ENCODE measurements at regions not wholly inside any gene's neighbourhood (a gene's known extent, or its start where the extent isn't known, plus 50 kb on each side); places are given as distances from the start of the nearest gene placed in this dataset.

DNA sequence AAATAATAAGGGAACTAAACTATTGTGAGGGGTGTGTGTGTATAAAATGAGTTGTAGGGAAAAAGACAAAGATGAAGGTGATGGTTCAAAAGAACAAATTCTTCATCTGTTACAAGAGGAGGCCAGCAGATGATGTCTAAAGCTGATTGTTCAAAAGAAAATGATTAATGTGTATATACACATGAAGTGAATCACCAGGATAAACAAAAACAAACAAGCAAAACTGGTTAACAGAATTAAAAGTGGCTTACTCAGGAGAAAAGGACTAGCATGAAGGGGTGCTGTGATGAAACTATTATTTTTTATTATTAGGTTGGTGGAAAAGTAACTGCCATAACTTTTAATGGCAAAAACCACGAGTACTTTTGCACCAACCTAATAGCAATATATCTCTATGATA is 348.4 kb downstream of the BCL11B start:
- H3K27me3 ChIP-seq = no peaks in the 10 kb centered on the region
- H3K36me3 ChIP-seq (replicated peaks; ENCODE audit: insufficient read depth, low read depth) = no peaks in the 10 kb centered on the region
- H3K27ac ChIP-seq = no peak overlapping the region
- H3K9me3 ChIP-seq (ENCODE audit: low read depth) = no peaks in the 10 kb centered on the region
- H4K20me1 ChIP-seq (ENCODE audit: insufficient read depth, poor library complexity, severe bottlenecking) = no peaks in the 10 kb centered on the region
- no peak overlapping the region for H3K4me2 ChIP-seq
- WGBS (ENCODE audit: low lambda C conversion rate, missing lambda C conversion rate) = 100% methylated on average over 1 of the region's 1 CpG
- H3K79me2 ChIP-seq = no peaks in the 10 kb centered on the region
- no peak for DNase-seq (ENCODE audit: low spot score)
- no peak overlapping the region for H3K4me3 ChIP-seq
- H2AFZ ChIP-seq = no peak overlapping the region
- H3K9me2 ChIP-seq (replicated peaks; ENCODE audit: insufficient read depth) = no peaks in the 10 kb centered on the region
- no peaks in the 10 kb centered on the region for H3K4me1 ChIP-seq (ENCODE audit: insufficient read depth)
- no peak for TF ChIP-seq EZH2 (IDR thresholded peaks at IDR 0.05; ENCODE audit: borderline replicate concordance)
- TF ChIP-seq, protein P1, sequence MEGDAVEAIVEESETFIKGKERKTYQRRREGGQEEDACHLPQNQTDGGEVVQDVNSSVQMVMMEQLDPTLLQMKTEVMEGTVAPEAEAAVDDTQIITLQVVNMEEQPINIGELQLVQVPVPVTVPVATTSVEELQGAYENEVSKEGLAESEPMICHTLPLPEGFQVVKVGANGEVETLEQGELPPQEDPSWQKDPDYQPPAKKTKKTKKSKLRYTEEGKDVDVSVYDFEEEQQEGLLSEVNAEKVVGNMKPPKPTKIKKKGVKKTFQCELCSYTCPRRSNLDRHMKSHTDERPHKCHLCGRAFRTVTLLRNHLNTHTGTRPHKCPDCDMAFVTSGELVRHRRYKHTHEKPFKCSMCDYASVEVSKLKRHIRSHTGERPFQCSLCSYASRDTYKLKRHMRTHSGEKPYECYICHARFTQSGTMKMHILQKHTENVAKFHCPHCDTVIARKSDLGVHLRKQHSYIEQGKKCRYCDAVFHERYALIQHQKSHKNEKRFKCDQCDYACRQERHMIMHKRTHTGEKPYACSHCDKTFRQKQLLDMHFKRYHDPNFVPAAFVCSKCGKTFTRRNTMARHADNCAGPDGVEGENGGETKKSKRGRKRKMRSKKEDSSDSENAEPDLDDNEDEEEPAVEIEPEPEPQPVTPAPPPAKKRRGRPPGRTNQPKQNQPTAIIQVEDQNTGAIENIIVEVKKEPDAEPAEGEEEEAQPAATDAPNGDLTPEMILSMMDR (IDR thresholded peaks at IDR 0.05; ENCODE audit: poor library complexity) = no peak
- TF ChIP-seq EZH2phosphoT487 (IDR thresholded peaks at IDR 0.05; ENCODE audit: low read depth, severe bottlenecking, unreplicated experiment) = no peak

DNA sequence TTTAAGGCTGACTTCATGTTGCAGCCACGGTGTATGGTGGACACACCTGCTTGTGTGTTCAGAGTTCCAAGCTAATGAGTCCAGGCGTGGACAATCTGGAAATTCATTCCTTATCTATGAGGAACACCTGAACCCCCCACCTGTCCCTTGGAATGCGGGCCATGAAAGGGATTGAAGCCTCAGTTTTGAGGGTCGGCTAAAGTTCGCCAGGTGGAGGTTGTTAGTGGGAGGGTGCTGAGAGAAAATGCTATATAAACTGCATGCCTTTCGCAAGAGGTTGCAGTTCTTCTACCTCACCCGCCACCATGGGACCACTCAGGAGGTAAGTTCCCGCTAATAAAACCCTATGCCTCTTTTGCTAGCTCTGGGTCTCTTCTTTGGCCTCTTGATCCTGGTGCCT is 348.0 kb downstream of the BCL11B start:
- no peaks in the 10 kb centered on the region for H4K20me1 ChIP-seq (ENCODE audit: insufficient read depth, poor library complexity, severe bottlenecking)
- 87% methylated on average over 8 of the region's 8 CpGs for WGBS (ENCODE audit: low lambda C conversion rate, missing lambda C conversion rate)
- H3K27me3 ChIP-seq = no peaks in the 10 kb centered on the region
- no peaks in the 10 kb centered on the region for H3K79me2 ChIP-seq
- H3K9me2 ChIP-seq (replicated peaks; ENCODE audit: insufficient read depth) = no peaks in the 10 kb centered on the region
- TF ChIP-seq EZH2 (IDR thresholded peaks at IDR 0.05; ENCODE audit: borderline replicate concordance) (no peak), EZH2phosphoT487 (IDR thresholded peaks at IDR 0.05; ENCODE audit: low read depth, severe bottlenecking, unreplicated experiment) (no peak)
- TF ChIP-seq, protein P1 (IDR thresholded peaks at IDR 0.05; ENCODE audit: poor library complexity) = no peak
- DNase-seq (ENCODE audit: low spot score) = no peak
- no peak overlapping the region for H3K4me3 ChIP-seq
- H3K36me3 ChIP-seq (replicated peaks; ENCODE audit: insufficient read depth, low read depth) = no peaks in the 10 kb centered on the region
- H3K4me1 ChIP-seq (ENCODE audit: insufficient read depth) = no peaks in the 10 kb centered on the region
- no peak overlapping the region for H3K27ac ChIP-seq
- no peaks in the 10 kb centered on the region for H3K9me3 ChIP-seq (ENCODE audit: low read depth)
- H2AFZ ChIP-seq = no peak overlapping the region
- no peak overlapping the region for H3K4me2 ChIP-seq

DNA sequence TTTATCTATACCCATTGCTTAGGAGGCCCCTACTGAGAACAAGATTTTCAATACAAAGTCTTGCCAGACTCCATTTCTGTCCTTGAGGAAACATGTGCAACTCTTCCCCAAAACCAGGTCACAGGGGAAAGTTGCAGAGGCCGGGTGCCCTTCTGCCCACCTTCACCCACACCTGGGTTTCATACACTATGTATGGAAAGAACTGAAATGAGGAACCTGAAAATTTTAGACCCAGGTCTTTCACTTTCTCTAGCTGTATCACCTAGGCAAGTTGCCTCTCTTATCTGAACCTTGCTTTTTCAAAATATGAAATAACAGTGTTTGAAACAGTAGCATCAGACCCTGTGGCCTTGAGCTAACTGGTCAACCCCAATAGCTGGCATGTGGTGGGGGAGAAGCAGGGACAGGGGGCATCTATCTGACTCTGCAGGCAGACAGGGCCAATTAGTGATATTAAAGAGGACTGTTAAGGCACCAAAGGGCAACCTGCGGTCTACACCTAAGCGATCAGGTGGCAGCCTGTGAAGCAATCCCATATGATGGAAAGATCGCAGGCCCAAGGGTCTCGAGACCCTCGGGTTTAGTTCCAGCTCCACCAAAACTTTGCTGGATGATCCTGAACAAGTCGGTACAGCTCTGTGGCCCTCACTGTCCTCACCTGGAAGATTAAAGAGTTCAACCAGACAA is 346.5 kb downstream of the BCL11B start:
- Histone ChIP-seq H3K4me2 (no peak overlapping the region), H2AFZ (no peak overlapping the region), H3K36me3 (replicated peaks; ENCODE audit: insufficient read depth, low read depth) (no peaks in the 10 kb centered on the region), H3K9me3 (ENCODE audit: low read depth) (no peaks in the 10 kb centered on the region), H3K27me3 (no peaks in the 10 kb centered on the region), H4K20me1 (ENCODE audit: insufficient read depth, poor library complexity, severe bottlenecking) (no peaks in the 10 kb centered on the region), H3K9me2 (replicated peaks; ENCODE audit: insufficient read depth) (no peaks in the 10 kb centered on the region), H3K79me2 (no peaks in the 10 kb centered on the region), H3K4me3 (no peak overlapping the region), H3K27ac (no peak overlapping the region), H3K4me1 (ENCODE audit: insufficient read depth) (no peaks in the 10 kb centered on the region)
- no peak for DNase-seq (ENCODE audit: low spot score)
- WGBS (ENCODE audit: low lambda C conversion rate, missing lambda C conversion rate) = 93% methylated on average over 7 of the region's 7 CpGs
- TF ChIP-seq EZH2 (IDR thresholded peaks at IDR 0.05; ENCODE audit: borderline replicate concordance) (no peak), EZH2phosphoT487 (IDR thresholded peaks at IDR 0.05; ENCODE audit: low read depth, severe bottlenecking, unreplicated experiment) (no peak)
- TF ChIP-seq, protein P1 (IDR thresholded peaks at IDR 0.05; ENCODE audit: poor library complexity) = no peak
